Stimulated activated CD4-positive, alpha-beta T cell treated with anti-CD3 and anti-CD28 coated beads, Interleukin-12 subunit alpha, Interleukin-12 subunit beta, amount 100 ng/mL, for 4 hours (primary cell): ENCODE measurements at regions not wholly inside any gene's neighbourhood (a gene's known extent, or its start where the extent isn't known, plus 50 kb on each side); places are given as distances from the start of the nearest gene placed in this dataset.
"Not testable (repeated sequence)": the region's sequence is repeated elsewhere in the genome, so short reads cannot be mapped to it uniquely, and the experiment has no call there.

Experiments
- DNase-seq: peaks from one replicate; pipeline ENCODE4 v3.0.0-alpha.2; 2020

DNA sequence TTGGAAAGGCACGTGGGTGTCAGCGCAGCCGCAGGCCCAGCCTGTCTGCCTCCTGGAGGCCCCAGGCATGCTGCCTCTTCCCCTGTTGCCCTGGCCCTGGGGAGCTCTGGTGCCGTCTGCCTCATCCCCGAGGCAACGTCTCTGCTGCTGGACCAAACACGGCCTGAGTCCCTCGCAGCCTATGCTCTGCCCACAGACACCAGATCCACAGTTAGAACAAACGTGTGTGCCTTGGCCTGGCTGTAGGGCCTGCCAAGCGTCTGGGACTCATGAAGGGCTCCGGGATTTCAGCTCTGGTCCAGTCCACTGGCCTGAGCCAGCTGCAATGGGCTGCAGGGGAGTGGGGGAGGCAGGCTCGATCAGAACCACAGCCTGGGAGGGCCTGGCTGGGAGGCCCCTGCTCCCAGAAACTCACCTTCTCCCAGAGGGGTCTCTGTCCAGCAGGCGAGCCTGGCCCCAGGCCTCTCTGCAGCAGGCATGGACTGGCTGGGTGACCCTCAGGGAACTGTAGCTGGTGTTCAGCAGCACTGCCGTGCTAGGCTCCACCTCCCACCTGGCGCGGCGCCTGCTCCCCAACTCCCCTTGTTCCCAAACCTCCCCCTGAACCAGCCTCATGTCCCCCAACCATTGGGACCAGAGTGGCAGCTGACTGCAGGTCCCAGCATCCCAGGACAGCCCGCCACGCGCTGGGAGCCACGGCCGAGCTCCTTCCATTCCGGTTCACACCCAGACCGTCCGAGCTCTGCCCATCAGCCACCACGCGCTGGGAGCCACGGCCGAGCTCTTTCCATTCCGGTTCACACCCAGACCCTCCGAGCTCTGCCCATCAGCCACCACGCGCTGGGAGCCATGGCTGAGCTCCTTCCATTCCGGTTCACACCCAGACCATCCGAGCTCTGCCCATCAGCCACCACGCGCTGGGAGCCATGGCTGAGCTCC lies 197.0 kb downstream of the DLL1 start:
- DNase-seq: no peak

DNA sequence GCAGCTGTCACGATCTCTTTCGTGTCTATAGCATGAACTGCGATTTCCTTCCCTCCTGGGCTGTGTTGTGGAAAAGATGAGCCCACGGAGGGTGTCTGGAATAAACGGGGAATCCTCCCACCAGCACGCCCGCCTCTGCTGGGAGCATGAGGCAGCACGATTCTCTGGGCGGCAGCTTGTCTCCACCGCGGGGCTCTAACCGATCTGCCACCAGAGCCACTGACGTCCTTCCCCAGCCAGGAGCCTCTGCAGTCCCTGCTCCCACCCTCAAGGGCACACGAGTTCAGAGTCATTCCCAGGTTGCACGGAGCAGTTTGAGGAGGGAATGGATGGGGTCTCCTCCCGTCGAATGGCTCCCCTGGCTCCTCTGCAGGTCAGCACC lies 197.6 kb downstream of the DLL1 start:
- no peak for DNase-seq

DNA sequence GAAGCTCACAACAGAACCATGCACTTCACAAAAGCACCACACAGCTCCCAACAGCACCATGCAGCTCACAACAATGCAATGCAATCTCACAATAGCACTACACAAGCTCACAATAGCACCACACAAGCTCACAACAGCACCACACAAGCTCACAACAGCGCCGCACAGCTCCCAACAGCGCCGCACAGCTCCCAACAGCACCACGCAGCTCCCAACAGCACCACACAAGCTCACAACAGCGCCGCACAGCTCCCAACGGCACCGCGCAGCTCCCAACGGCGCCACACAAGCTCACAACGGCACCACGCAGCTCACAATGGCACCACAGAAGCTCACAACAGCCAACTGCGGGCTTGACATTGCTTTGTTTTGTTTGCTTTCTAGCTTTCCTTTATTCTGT lies 198.1 kb downstream of the DLL1 start:
- no peak for DNase-seq

DNA sequence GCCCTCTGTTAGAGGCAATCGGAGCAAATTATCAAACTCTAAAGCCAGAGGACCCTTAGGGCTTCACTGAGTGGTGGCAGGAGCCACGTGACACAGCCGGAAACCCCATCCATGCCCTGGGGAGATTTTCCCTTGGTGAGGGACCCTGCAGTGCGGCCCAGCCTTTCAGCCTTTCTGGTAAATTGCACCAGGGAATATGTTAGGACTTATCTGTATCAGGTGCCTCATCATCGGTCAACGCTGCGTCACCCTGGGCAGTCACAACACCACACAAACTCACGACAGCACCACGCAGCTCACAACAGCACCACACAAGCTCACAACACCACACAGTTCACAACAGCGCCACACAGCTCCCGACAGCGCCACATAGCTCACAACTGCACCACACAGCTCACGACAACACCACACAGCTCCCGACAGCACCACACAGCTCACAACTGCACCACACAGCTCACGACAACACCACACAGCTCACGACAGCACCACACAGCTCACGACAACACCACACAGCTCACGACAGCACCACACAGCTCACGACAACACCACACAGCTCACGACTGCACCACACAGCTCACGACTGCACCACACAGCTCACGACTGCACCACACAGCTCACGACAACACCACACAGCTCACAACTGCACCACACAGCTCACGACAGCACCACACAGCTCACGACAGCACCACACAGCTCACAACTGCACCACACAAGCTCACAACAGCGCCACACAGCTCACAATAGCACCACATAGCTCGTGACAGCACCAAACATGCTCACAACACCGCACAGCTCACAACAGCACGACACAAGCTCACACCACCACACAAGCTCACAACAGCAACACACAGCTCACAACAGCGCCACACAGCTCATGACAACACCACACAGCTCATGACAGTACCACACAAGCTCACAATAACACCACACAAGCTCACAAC lies 199.0 kb downstream of the DLL1 start:
- no peak for DNase-seq

DNA sequence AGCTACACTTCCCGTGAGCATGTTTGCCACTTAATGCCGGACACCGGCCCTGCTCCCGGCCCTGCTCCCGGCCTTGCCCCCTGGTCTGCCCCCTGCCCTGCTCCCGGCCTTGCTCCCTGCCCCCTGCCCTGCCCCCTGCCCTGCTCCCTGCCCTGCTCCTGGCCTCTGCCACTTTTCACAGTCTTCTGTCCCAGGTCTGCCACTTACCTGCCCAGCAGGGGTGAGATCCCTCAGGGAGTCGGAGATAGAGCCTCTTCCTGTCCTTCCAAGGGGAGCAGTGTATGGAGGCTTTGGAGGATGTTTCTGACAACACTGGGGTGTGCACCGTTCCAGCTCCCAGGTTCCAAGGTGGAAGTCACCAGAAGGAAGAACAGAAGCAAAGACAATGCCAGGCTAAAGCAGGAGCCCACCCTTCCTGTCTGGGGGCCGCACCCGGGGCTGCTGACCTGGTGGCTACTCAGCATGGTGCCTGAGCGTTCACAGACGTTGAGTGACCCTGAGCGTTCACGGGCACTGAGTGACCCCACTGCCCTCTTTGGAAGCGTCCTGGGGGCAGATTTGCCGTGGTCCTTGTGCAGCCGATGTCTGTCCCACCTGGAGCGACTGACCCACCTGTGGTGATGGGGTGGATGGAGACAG lies 199.8 kb downstream of the DLL1 start:
- no peak for DNase-seq

DNA sequence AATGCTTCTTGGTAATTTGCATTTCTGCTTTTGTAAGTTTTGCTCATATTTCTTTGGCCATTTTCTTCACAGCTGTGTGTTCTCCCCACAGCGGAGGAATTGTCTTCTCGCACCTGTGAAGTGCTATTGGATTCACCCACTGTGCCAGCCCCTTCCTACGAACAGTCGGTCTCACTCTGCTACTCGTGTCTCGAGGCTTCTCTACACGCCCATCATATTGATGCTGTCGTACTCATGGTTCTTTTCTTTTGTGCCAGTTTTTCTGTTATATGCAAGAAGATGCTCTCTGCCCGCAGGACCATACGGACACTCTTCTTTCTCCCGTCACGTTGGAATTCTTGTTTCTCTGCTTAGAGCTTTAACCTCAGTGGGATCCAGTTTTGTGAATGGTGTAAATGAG lies 200.3 kb downstream of the DLL1 start:
- no peak for DNase-seq

DNA sequence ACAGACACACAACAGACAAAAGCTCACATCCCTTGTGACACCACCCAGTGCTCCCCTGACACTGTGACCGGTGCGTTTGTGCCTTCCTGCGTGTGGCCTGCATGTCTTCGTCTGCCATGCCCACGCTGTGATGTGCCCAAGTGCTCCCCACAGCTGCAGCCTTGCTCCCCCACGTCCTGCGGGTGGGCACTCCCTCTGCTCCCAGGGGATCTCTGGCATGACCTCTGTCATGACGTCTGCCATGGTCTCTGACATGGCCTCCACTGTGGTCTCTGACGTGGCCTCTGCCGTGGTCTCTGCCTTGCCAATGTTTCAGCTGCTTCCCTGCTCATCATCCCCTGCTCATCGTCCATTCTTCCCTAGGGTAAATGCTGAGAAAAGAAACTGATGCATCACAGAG lies 200.9 kb downstream of the DLL1 start:
- DNase-seq: no peak

DNA sequence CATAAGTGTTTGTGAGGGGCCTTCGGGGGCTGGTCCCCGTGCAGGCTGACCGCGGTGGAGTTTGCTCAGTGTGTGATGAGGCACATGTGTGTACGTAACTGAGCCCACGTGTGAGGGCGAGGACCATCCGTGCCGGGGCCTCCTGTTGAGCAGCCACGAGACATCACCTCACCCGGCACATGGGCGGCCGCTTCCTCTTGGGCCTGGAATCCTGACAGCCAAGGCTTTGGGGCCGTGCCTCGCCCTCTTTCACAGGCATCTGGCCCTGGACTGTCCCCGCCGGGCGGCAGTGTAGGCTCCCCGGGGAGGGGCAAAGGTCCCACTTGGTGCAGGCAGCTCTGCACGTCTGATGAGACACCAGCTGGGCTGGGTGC lies 202.3 kb downstream of the DLL1 start:
- no peak for DNase-seq

DNA sequence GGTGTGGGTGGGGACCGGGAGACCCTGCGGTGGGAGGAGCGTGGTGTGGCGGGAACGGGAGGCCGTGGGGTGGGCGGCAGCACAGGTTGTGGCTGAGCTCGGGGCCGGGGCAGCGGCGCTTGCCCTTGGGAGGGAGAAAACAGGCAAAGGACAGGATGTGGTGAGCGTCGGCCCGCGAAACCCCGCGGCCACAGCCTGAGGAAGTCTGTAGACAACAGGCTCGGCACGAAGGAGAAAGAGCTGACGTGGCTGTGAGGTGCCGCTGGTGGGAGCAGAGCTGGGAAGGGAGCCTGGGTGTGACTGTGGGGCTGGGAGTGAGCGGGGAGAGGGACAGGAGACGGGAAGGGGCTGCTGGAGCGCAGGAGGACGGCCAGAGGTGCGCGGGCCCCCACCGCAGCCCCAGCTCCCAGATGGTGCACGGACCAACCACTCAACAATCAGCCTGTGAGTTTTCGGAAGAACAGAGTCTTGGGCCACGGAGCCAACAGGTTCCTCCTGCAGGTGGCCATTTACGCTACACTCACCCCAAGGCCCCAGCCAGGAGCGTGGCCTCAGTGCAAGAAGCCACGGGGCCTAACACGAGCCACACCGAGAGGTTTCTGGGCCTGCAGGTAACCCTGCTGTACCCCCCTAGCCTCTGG lies 202.8 kb downstream of the DLL1 start:
- DNase-seq: peak; percentile 30

DNA sequence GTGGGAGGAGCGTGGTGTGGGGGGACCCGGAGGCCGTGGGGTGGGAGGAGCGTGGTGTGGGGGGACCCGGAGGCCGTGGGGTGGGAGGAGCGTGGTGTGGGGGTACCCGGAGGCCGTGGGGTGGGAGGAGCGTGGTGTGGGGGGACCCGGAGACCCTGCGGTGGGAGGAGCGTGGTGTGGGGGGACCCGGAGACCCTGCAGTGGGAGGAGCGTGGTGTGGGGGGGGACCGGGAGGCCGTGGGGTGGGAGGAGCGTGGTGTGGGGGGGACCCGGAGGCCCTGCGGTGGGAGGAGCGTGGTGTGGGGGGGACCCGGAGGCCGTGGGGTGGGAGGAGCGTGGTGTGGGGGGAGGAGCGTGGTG lies 203.5 kb downstream of the DLL1 start:
- not testable (repeated sequence) for DNase-seq

DNA sequence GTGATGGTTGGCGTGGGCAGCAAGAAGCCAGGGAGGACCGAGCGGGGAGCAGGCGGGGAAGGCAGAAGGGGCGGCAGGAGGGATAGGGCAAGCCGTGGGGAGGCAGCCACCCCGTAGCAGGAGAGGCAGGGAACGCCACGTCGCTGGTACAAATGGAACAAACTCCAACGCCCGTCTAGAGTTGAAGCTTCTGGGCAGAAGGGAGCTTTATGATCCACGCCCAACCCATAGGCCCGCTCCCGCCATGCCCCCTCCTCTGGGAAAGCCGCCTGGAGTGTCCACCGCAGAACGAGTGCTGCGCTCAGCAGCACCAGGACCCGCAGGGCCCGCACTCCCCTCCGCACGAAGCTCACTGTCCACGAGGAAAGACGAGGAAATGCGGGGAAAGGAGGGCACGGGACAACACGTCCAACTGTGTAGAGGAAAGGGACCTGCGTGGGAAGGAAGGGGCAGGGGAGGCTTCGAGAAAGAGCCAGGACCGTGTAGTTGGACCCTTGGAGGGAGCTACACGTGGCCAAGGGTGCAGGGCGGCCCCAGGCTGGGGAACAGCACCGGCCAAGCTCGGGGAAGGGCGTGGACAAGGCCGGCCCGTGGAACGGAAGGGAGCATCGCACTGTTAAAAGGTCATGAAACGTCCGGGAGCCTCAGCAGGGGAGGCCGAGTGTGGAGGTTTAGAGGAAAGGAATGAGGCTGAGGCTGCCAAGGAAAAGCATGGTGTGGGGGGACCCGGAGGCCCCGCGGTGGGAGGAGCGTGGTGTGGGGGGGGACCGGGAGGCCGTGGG lies 204.0 kb downstream of the DLL1 start:
- DNase-seq: no peak

DNA sequence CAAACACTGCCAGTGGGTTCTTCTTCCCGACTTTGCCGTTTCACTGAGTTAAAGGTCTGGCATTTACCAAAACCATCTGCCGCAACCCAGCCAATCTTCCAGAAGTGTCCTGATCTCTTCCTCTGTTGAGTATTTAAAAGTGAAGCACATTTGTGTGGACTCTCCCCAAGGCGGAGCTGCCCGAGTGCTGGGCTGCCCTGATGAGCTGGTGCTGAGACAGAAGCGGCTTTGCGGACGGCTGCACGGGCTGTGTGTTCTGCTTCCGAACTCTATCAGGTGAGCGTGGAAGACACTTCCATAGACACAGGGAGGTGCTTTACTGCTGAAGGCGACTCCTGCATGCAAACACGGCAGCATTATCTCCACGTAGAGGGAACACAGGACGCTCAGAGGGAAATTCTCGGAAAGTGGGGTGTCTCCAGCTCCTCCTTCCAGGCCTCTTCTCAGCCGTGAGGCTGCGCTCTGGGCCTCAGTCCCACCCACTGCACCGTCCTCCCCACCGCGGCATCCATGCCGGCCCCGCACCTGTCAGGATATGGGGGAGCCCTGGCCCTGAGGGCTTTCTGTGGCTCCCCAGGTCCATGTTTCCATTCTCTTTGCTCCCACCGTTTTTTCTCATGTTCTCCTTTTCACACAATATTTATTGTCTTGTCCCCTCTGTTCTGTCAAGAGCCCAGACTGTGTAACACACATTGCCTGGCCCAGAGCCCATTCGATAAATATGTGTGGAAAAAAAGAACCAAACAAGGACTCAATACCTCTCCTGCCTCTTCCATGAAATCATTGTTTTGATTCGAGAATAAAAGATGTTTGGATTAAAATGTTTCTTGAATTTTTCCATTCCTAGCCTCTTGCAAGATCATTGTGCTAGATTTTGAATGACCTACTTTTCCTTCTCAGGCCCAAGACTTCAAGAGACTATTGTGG lies 205.1 kb downstream of the DLL1 start:
- no peak for DNase-seq

DNA sequence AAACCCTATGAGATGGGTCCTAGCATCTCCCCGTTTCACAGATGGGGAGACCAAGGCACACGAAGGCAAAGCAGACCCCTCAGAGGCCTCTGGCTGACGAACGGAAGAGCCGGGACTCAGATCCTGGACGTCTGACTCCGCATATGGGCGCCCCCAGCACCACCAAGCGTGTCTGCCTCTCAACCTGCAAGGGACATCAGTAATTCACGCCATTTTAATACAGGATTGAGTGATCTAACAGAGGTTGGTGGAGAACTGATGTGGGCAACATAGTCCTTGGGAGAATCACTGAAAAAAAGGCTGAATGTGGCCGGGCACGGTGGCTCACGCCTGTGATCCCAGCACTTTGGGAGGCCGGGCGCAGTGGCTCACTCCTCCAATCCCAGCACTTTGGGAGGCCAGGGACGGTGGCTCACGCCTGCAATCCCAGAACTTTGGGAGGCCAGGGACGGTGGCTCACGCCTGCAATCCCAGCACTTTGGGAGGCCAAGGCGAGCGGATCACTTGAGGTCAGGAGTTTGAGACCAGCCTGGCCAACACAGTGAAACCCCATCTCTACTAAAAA lies 206.6 kb downstream of the DLL1 start:
- no peak for DNase-seq

DNA sequence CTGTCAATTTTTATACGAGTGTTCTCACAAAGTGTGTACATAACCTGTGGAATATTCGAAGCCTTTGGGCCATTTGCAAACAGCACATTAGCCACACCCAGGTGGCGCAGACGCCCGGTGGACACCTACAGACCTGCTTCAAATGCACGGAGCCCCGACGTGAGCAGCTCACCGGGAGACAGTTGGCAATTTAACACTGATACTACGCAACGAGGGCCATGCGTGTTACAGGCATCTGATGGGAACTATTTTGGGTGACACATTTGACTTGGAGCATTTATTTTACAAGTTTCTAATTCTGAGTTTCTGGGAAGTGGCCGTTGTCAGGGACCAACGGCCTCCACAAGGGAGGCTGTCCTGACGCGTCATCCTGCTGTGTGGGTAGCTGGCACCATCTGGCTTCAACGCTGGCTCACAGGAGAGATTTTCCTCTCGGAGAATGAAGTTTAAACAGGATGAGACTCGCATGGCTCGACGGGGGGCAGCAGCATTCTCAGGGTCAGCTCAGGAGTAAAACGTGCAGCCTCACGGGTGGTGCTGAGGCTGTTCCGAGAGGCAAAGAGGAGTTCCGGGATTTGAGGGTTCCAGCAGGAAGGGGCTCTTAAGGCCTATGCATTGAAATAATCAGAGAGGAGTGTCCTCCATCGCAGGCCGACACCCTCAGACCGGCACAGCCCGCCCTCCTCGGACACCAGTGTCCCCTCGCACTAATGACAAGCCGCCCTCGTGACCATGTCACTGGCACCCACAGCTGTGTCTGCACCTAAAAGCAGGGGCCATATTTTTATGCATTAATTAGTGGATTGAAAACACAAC lies 207.4 kb downstream of the DLL1 start:
- DNase-seq: no peak

DNA sequence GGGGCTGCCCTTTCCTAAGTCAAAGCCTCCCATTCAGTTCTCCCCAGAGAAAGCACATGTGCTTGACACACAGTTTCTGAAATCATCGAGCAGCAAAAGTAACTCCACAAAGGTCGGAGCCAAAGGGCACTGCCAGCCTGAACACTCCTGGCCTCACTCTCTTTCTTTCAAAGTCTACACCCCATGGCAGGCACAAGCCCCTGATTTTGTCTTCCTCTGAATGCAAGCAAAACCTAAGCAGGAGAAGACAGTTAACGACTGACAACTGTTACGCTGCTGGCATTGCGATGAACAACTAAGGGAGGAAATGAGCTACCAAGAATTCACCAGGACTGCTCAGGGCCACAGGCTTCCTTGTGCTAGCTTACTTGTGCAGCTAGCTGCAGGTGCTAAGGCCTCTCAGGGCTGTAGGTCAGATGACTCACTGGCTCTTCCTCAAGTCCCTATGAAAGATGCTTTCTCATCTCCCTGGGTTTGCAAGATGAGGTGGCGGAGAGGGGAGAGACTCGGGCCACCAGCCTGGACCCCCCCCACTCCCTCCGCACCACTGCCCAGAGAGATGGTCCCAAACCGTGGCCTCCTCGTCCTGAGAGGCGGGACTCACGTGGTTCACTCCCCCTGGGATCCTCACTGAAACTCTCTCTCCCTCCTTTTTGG lies 208.2 kb downstream of the DLL1 start:
- DNase-seq: no peak

DNA sequence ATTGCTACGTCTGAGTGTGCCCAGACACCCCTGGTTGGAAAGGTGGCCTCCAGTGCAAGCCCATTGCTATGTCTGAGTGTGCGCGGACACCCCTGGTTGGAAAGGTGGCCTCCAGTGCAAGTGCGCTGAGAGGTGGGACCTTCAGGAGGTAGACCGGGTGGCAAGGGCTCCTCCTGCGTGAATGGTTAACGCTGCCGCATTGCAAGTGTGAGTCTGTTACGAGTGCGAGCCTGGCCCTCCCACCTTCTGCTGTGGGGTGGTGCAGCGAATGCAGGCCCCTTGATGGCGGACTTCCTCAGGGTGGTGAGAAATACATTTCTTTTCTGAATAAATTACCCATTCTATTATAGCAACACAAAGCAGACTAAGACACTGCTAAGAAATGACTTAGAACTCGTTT lies 208.8 kb downstream of the DLL1 start:
- DNase-seq: no peak

DNA sequence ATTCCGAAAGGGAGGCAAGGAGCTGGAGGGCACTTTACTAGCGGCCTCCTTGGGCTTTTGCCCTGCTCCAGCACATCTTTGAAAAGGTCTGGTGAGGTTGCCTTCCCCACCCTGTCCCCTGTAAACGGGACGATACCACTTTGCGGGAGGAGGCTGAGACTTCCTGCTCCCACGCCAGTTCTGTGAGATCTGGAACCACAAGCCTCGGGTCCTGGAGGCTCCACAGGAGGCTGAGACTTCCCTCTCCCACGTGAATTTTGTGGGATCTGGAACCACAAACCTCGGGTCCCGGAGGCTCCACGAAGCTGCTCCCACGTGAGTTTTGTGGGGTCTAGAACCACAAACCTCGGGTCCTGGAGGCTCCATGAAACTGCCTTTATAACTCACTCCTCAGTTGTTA lies 209.3 kb downstream of the DLL1 start:
- no peak for DNase-seq

DNA sequence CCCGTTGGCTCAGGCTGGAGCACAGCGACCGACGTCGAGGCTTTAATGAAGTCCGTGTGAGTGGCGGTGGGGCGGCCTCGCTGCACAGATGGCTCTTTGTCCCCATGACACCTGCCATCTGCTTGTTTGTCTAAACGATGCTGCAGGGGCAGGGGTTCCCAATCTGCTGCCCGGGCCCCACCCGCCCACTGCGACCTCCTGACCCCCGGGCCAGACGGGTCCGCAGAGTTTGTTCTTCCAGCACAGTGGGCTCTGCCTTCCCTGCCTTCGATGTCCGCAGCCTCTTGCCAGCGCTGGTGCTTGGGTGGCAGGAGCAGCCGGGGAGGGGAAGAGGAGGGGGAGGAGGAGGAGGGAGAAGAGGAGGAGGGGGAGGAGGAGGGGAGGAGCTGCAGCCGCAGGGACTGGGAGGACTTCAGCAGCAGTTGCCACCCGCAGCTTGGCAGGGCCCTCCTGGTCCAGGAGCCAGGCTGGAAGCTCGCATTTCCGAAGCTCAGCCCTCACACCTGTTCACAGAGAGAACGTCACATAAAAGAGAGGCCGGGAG lies 210.0 kb downstream of the DLL1 start:
- DNase-seq: no peak
